GM21619 (cell line): ENCODE measurements at regions not wholly inside any gene's neighbourhood (a gene's known extent, or its start where the extent isn't known, plus 50 kb on each side); places are given as distances from the start of the nearest gene placed in this dataset.

ENCODE experiments used
- ATAC-seq: cut with Tn5 transposase; IDR thresholded peaks from one replicate; pipeline ENCODE4 v1.9.1; 2021; ENCODE audit not compliant: unreplicated experiment

DNA sequence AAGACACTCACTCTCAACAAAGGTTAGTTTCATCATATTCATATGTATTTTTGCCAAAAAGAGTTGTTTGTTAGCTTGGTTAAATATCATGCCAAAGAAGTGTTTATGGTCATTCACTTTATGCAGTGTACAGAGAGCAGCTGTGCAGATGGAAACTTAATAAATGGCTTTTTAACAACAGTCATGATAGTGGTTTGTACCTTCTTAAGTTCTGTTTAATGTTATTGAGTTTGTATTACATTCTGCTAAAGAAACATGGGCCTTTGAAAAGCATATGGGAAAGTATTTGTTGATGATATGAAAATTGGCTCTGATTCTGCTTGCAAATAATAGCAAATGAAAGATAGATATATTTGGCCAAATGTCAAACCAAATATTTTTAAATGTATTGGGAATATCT is 607.3 kb downstream of the NCAM2 start:
- ATAC-seq, result no peak

DNA sequence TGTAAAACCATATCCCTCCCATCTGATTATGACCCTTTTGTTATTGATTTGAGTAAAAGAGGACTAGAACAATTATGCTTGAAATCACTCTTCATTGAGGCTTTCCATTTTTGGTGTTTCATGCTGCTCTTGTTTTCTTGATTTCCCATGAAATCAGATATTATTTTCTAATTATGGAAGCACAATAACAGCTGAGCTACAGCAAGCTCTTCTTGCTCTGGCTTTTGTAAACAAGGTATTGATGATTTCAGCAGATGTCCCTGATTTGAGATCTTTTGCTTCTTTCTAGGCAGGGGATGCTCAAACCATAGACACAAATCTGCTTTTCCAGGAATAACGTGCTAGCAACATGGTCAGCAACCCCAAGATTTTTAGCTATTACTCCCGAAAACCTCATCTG is 607.8 kb downstream of the NCAM2 start:
- no peak for ATAC-seq

- no peak for ATAC-seq
Measured at GRCh38 chr21:21612466-21612865, 614.3 kb downstream of the NCAM2 start.

GRCh38 chr21:21614966-21615365 is 616.8 kb downstream of the NCAM2 start:
- ATAC-seq, result no peak

DNA sequence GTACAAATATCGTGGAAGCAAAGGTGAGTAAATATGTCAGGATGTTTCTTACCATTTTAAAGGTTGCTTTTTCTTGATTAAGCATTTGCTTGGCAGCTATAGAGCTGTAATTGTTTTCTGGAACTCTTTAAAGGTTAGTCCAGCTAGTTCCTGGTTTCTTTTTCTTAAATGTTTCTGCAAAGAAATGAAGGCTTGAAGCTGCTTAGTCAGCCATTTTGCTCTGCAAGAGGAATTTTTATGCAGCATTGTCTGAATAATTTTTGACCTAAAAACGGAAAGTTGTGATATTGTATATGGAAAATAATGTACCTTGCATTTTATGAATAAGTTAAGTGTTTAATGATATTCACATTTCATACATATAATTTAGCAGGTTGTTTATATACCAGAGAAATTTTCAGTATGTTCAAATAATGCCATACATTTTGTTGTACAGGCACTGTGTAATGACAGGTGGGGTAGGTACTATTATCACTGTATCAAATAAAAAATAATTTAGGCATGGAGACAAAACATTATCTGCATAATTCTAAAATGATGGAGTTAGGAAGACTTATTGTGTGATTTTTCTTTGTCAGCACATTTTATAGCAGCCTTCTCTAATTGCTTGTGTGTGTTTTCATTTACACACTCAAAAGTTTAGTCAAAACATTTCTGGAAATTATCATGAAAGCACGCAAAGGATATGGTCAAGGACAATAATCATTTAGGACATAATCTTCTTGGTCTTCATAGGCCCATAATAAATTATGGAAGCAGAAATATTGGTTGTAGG is 624.4 kb downstream of the NCAM2 start:
- ATAC-seq, result no peak

GRCh38 chr21:21624674-21625073 is 626.5 kb downstream of the NCAM2 start:
- ATAC-seq, result no peak

DNA sequence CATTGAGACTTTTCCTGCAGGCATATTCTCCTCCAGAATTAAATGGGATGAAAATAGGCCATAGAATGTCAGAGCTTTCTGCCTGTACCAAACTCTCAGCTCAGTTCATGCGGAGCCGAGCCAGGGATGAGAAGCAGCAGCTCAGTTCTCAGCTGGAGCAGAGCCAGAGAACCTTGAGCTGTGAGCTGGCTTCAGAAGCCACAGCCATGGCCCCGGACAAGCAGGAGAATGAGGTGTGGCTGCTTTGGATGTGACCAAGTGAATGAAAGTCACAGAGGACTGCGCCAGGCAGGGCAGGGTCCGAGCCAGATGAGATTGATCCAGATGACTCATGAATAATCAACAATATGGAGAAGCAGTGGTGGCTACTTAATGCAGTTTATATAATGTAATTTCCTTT is 633.8 kb downstream of the NCAM2 start:
- no peak for ATAC-seq

DNA sequence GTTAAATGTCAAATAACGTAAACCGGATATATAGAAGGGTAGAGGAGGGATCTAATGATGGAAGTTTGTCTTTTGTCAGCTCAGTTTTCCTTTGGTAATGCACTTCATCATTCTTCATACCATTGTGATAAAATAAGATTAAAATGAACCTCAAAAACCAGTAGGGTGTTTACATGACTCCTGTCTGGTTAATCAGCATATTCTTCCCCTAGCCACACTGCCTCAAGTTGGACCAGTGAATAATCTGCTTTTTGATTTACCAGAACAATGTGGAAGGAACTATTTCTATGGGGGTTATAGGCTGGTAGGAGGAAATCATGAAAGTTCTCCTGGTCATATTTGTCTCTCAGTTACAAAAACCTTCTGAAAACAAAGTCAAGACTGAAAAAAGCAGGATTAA is 634.7 kb downstream of the NCAM2 start:
- ATAC-seq, result no peak

- no peak for ATAC-seq
Measured at GRCh38 chr21:21661741-21662140, 663.5 kb downstream of the NCAM2 start.

- no peak for ATAC-seq
Measured at GRCh38 chr21:21662776-21663175, 664.6 kb downstream of the NCAM2 start.

DNA sequence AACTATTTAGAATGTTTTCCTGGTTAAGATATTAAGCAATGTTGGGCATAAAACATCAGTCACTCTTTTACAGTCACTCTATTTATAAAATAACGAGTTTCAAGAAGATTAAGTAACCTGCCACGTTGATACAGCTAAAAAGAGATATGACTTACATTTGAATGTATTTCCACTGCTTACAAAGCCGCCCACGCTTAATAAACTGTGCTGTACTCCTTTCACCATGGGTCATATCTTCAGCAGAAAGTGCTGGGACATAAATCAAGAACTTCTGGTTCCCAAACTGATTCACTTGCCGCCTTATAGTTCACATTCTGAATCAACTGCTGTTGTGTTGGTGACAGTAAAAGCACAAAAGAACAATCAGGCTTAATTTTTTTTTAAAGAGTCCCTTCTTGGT is 666.7 kb downstream of the NCAM2 start:
- ATAC-seq, result no peak

DNA sequence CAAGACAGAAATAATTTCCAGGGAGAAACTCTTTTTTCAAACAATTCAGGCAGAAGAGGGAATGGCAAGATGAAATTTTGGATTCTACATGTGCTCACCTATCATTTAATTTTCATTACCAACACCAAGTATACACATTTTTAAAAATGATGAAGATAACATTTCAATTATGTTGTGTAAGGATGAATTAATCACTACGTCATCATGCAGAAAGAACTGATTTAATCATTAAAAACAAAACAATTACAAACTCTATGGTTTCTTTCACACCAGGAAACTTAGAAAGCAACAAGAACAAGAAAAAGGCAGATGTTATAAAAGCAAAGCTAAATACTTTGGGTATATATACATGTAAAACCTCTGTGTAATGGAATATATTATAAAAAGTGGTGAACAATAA is 668.5 kb downstream of the NCAM2 start:
- ATAC-seq, result no peak

DNA sequence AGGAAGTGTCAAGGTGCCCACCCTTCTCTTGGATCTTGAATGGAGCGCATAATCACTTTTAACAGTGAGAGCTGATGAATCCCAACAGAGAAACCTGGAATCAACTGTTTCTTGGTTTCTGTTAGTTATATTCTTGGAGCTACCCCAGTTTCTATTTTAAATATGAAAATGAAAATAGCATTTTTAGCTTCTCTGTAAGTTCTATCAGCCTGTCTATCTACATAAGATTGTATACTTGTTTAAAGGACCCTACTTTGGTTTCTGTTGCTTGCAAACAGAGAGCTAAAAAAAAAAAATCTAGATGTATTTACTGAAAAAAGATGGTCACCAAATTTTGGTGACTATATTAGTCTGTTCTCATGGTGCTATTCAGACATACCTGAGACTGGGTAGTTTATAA is 670.0 kb downstream of the NCAM2 start:
- no peak for ATAC-seq

GRCh38 chr21:21673959-21674358 is 675.8 kb downstream of the NCAM2 start:
- no peak for ATAC-seq

DNA sequence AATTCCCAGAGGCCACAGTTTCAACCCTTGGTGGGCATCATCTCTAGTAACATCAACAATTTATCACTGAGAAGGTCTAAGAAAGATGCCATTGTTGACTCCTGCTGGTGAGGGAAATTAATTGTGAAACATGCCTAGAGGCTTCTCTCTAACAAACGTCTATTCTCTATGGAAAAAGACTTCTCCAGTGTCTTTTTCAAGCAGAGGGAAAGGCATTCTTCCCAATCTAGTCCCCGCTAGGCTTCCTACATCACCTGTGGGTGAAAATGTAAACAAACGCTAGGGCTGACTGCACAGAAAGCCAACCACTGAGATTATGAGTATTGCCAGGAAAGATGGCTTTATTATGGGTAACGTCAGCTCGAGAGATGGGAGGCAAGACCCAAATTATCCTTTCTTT is 677.4 kb downstream of the NCAM2 start:
- no peak for ATAC-seq

DNA sequence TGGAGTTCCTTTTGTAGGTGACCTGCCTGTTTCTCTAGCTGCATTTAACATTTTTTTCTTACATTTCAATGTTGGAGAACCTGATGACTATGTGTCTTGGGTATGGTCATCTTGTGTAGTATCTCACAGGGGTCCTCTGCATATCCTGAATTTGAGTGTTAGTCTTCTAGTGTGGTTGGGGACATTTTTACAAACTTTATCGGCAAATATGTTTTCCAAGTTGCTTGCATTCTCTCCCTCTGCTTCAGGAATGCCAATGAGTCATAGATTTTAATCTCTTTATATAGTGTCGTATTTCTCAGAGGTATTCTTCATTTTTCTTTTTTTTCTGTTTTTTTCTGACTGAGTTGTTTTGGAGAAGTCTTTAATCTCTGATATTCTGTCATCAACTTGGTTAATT is 684.0 kb downstream of the NCAM2 start:
- ATAC-seq, result no peak

GRCh38 chr21:21688889-21689288 is 690.7 kb downstream of the NCAM2 start:
- ATAC-seq, result no peak

DNA sequence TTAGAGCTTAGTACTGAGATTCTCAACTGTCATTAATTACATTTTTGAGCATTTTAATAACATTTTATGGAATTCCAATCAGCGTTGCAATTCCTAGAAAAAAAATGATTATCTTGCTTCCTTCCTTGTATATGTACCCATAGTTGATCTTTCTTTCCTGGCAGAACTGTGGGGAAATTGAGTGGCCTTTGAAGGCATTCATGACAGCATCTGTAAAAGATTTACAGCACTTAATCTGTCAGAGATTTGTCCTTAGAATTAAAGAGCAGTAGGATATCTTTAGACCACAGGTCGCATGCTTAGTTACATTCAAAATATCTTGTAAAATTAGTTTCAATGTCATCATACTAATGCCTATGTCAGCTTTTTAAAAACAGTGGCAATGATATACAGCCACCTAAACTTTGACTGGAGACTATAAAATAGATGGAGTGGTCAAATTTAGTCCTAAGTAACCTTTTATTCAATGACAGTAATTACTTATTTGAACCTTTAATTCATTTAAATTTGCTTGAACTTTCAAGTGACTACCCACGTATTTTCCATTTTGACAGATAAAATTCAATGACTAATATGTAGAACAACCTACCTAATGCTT is 692.0 kb downstream of the NCAM2 start:
- ATAC-seq, result no peak

DNA sequence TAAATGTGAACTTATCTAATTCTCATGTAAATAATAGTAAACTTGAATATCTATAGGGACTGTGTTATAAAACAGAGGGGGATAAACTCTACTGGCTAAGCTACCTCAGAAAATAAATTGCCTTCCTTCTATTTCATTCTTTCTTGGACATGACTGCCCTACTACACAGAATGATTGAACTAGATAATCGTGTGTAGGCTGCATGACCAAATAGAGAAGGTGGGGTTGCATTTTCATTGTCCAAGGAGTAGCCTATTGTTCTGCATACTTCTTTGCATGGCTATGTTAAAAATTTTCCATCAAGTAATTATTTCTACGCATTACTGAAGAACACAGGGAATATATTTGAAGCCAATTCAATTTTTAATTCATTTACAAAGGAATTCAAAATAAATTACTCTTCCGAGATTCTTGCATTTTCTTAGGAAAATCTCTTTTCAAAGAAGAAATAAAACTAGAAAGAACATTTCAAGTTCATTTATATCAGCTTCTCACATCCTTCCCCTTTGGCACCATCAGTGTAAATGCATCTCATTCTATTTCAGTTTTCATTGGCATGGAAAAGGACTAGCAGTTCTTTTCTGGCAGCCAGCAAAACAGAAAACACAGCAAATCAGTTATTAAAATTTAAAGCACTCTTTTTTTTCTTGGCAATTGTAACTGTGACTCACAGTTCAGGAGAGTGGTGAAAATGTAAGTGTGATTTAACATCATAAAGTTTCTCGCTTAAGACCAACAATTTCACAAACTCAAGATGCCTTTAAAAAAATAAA is 714.7 kb downstream of the NCAM2 start:
- no peak for ATAC-seq

GRCh38 chr21:21713651-21714180 is 715.5 kb downstream of the NCAM2 start:
- no peak for ATAC-seq

DNA sequence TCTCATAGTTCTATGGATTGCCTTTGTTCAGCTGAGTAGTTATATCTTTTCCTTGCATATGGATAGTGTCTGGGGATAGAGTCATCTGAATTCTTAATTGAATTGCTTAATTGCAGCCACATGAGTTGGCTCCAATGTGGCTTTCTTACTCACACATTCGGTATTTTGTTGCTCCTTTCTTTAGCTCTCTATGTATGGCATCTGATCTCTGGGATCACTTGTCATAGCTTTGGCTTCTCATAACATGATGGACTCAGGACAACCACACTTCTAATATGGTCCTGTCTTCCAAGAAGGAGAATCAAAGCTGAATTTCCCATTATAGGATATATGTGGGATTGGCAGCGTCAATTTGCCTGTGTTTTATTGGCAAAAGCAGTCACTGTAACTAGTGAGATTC is 716.2 kb downstream of the NCAM2 start:
- no peak for ATAC-seq
